GM12891 (cell line): ENCODE measurements at regions not wholly inside any gene's neighbourhood (a gene's known extent, or its start where the extent isn't known, plus 50 kb on each side); places are given as distances from the start of the nearest gene placed in this dataset.
"Not testable (repeated sequence)": the region's sequence is repeated elsewhere in the genome, so short reads cannot be mapped to it uniquely, and the experiment has no call there.

Source experiments
- POLR2A ChIP-seq: IDR thresholded peaks from 2 replicates; pipeline ENCODE4 v1.6.1; 2011; ENCODE audit warnings: low read depth, low read length, control low read depth
- POLR2AphosphoS5 ChIP-seq: IDR thresholded peaks from 2 replicates; pipeline ENCODE4 v1.6.1; 2011; ENCODE audit warnings: low read depth, low read length, control low read depth
- SPI1 ChIP-seq: IDR thresholded peaks from 2 replicates; pipeline ENCODE4 v1.6.1; 2011; ENCODE audit warnings: low read depth, low read length, control low read depth
- TAF1 ChIP-seq: IDR thresholded peaks from 2 replicates; pipeline ENCODE4 v1.6.1; 2011; ENCODE audit warnings: low read depth, low read length, control low read depth

GRCh38 chr5:176112888-176113287, 125.3 kb upstream of the SIMC1 start:
- not testable (repeated sequence) for TF ChIP-seq POLR2A, POLR2AphosphoS5, TAF1, SPI1
